ENCODE measurements at regions not wholly inside any gene's neighbourhood (a gene's known extent, or its start where the extent isn't known, plus 50 kb on each side); places are given as distances from the start of the nearest gene placed in this dataset.

GRCh38 chr9:11928871-11929321 lies 764.3 kb upstream of the TYRP1 start:
- no peak for DNase-seq (ENCODE audit: low spot score)

DNA sequence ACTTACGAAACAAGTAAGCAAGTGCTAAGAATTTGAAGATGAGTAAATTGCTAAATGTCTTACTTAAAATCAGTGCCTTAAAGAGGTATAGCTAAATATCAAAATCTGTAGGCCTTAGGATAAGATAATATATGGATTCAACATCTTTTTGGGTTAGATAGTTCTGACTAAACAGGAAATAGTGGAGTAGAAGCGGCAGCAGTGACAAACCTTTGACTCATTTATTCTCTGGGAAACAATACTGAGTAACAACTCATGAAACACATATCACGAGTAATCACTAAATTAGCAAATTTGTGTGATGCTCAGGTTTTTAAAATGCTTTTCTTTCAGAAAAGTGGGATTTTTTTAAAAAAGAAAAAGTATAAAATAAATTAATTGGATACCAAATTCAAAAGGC lies 762.1 kb upstream of the TYRP1 start:
- DNase-seq (ENCODE audit: low spot score) = no peak

DNA sequence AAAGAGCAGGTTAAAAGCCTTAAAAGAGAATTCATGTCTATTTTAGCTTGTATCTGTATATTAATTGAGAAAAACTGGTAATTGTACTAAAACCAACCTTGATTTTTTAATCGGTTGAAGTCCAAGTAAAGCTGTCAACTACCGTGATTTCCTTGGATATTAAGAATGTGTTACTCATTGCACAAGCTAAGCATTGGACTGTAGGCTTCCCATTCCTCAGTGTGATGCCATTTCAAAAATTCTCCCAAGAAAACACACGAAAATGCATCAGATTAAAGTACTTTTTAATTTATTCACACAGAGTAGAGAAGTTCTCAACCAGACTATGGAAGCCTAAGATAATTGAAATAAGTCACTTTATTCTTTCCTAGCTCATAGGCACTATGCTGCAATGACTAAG lies 761.4 kb upstream of the TYRP1 start:
- no peak for DNase-seq (ENCODE audit: low spot score)

DNA sequence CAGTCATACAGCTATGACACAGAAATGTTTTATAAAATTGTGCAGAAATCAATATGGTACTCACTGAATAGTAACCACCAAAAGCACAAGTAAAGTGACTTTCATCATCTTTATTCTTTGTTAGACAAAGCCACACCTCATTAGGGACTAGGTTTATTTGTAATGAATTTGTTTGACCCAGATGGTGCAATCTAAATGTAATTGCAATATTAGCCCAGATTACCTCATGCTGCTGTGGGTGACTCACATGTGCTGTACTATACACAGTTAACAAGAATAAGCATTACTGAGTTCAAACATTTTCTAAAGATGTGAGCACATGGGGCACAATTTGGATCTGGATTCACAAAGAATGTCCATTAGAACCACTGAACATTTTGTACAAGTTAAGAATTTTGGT lies 759.3 kb upstream of the TYRP1 start:
- DNase-seq (ENCODE audit: low spot score) = no peak

DNA sequence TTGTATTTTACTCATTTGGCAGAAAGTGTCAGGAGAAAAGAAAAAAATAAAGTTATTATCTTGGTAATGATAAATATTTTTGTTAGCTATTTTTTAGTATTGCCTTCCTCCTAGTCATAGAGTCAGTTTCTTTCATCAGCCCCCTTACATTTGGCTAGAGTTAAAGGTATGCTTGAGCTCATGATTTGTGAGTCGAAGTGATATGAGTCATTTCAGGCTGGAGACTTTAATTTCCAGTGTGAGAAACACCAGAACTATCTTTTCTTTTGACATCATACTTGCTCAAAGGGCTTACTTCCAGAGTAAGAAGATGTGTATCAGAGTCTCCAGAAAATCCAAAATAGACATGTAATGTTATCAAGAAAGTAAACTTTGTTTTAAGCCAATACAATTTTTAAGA lies 746.7 kb upstream of the TYRP1 start:
- DNase-seq (ENCODE audit: low spot score) = no peak

GRCh38 chr9:11962327-11962726 lies 730.9 kb upstream of the TYRP1 start:
- DNase-seq (ENCODE audit: low spot score) = no peak

DNA sequence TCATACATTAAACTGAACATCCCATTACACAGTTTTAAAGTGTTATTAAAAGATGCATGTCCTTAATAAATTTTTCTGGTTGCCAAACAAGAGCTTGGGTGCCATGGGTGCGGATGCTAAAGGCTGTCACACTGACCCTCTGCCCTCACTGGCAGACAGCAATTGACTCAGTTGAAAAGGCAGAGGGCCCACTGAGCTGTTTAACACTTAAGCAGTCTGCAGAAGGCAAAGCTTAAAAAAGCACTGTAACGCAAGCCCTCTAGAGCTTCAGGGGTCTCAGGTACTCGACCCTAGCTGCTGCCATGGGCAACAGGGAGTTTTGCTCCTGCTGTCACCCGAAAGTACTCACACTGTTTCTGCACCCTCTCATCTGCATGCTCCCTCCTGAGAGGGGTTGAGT lies 726.4 kb upstream of the TYRP1 start:
- no peak for DNase-seq (ENCODE audit: low spot score)

- DNase-seq (ENCODE audit: low spot score) = no peak
Measured at GRCh38 chr9:11968631-11969030, 724.6 kb upstream of the TYRP1 start.

DNA sequence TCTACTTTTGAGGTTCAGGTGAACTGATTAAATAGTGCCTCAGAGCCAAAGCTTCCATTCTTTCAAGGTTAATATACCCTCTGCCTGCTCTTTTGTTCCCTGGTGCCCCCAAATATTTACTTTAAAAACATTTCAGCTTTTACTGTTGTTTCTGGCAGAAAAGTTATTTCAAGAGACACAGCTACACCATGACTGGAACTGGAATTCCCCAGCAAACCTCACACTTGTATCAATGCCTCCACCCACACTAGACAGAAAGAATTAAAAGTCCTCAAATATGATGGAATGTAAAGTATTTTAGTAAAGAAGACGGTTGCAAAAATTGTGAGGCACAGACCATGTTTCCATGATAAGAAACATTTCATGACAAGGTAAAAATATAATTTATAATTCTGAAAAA lies 720.2 kb upstream of the TYRP1 start:
- DNase-seq (ENCODE audit: low spot score) = no peak

DNA sequence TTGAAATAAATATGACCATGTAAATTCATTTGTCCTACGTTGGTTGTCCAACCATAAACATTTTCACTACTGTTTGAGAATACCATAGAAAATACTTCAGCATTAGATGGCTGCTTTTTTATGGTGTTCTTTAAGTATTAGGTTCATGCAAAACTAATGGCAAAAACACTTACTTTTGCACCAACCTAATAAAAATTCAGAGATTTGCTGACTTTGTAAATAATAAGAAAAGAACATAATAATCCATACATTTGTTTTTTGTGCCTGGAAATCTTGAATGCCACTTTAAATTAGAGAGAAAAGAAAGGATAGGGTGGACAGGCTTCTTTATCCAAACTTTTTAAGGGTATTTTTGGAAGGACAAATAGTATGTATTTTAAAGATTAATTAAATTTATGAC lies 719.7 kb upstream of the TYRP1 start:
- DNase-seq (ENCODE audit: low spot score) = no peak

- no peak for DNase-seq (ENCODE audit: low spot score)
Measured at GRCh38 chr9:11992866-11993265, 700.3 kb upstream of the TYRP1 start.

GRCh38 chr9:12014488-12014887 lies 678.7 kb upstream of the TYRP1 start:
- no peak for DNase-seq (ENCODE audit: low spot score)

GRCh38 chr9:12054235-12054634 lies 639.0 kb upstream of the TYRP1 start:
- DNase-seq (ENCODE audit: low spot score) = no peak

DNA sequence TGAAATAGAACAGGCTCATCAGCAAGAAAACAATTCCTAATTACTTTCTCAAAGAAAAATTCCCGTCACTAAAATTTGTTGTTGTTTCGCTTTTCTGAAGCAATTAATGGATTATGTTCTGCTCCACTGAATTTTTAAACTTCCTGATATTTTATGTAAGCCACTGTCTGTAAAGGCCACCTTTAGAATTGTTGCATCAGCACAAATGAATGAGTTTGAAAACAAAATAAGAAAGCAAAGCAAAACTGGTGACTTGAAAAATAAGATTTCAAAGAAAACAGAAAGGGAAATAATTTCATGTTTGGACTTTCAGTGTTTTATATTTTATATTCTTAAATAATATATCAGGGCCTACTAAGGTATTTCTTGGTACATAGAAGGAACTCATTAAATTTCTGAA lies 636.3 kb upstream of the TYRP1 start:
- no peak for DNase-seq (ENCODE audit: low spot score)

GRCh38 chr9:12060067-12060466 lies 633.1 kb upstream of the TYRP1 start:
- DNase-seq (ENCODE audit: low spot score) = no peak

DNA sequence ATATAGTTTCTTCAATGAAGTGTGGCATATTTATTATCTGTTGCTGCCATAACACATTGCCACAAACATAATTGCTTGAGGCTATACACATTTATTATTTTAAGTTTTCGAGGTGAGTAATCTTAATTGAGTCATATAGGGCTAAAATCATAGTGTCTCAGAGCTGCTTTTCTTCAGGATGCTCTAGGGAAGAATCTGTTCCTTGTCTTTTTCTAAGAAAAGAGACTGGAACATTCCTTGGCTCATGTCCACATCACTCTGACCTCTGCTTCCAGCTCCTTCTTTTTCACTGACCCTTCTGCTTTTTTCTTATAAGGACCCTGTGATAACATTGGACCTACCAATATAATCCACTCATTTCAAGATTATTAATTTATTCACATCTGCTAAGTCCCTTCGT lies 632.4 kb upstream of the TYRP1 start:
- no peak for DNase-seq (ENCODE audit: low spot score)

GRCh38 chr9:12065050-12065449 lies 628.1 kb upstream of the TYRP1 start:
- no peak for DNase-seq (ENCODE audit: low spot score)

- no peak for DNase-seq (ENCODE audit: low spot score)
Measured at GRCh38 chr9:12065686-12066085, 627.5 kb upstream of the TYRP1 start.

DNA sequence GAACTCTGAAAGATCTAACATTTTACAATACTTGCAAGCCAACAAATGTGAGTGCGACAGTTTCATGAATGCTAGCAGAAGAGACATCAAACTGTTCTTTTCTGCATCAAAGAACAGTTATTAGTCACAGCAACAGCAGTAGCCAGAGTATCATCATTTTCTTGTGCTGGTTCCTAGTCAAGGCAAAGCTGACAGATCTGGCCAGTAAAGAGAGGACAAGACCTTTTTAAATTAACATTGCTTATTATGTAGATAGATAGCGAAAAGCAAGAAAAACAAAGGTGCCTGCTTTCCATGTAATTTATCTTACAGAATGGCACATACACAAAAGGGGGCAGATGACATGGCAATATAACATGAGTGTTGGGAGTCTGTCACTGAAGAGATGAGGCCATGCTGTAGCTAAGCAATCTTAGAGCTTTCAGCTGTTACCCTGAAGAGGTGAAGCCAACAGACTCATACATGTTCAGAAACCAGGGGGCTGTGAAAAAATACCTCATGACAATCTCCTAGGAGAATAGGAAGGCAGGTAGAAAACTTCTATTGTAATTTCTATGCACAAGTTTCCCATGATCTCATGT lies 626.6 kb upstream of the TYRP1 start:
- DNase-seq (ENCODE audit: low spot score) = no peak

DNA sequence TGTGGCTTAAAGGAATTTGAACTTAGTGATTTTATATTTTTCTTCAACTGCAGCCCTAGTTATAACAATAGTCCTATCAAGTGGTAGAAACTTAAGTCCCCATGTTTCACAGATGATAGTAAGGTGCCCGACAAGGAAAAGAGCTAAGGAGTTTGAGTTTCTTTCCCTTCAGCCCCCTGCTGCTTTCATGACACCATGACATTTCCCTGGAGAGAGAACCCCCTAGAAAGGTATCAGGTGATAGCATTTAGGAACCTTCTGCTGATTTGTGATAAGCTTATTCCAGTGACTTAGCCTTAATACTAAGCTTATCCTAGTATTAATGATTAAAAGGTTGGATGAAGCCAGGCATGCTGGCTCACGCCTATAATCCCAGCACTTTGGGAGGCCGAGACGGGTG lies 623.8 kb upstream of the TYRP1 start:
- no peak for DNase-seq (ENCODE audit: low spot score)

GRCh38 chr9:12085399-12085798 lies 607.8 kb upstream of the TYRP1 start:
- no peak for DNase-seq (ENCODE audit: low spot score)

DNA sequence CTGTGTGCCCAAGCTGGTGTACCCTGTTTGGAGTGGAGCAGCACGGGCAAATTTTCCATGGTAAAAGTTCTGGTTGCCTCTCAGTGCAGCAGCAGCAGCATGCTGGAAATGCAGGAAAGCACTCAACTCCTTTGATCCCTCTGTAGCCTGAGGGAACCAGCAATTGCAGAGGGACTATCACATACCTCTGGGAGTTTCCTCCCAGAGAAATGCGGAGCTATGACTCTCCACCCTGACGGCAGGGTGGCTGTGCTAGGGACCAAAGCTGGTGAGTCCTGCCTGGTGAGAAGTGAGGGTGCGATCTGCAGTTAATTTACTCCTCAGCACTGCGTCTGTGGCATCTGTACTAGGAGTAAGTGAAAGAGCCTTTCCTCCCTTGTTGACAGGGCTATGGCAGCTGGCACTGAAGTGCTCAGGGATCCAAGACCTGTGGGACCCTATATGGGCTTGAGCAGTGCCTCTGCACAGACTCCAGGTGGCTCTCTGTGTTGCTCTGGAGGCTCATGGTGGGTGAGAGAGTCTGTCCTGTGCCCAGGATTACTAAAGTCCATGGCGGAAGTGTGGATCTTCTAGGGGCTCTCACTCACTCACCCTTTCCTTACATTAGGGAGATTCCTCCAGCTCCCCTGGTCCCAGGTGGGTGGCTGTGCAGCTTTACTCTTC lies 601.2 kb upstream of the TYRP1 start:
- DNase-seq (ENCODE audit: low spot score) = no peak

GRCh38 chr9:12094046-12094445 lies 599.1 kb upstream of the TYRP1 start:
- no peak for DNase-seq (ENCODE audit: low spot score)

DNA sequence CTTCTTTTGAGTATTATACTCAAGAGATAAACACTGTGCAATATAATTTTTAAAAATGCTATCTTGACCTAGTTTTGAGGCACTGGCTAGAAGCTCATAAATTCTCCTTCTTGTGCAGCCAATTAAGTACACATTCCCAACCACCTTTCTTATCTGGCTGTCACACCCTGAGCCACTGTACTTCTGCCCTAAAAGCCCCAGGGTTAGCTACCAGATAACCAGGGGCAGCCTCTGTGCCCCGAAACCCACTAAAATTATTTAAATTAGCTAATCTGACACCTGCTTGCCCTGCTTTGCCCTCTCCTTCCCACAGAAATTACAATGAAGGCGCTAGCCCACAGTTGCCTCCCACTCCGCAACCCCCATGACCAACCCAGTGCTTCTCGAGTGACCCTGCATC lies 597.3 kb upstream of the TYRP1 start:
- no peak for DNase-seq (ENCODE audit: low spot score)
